ENCODE measurements at regions not wholly inside any gene's neighbourhood (a gene's known extent, or its start where the extent isn't known, plus 50 kb on each side); places are given as distances from the start of the nearest gene placed in this dataset.

DNA sequence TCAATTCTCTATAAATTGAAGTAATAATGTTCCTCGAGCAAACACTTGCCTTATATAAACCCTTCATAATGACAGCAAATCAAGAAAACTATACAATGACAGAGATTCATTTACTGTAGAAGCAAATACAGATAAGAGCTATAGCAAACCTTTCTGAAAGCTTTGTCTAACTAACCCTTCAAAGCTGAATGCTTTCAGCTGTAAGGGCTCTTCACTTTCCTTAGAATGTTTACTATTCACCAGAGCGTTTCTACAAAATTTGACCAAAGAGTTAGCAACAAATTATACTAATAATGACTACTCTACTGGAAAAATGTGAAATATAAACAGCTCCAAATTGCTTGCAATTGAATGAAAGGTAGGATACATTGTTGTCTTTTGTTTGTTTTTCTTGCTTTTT, 218.1 kb downstream of the SLITRK5 start (continued):
- TF ChIP-seq PPARD (CRISPR knock-in tag; IDR thresholded peaks at IDR 0.05): no peak

DNA sequence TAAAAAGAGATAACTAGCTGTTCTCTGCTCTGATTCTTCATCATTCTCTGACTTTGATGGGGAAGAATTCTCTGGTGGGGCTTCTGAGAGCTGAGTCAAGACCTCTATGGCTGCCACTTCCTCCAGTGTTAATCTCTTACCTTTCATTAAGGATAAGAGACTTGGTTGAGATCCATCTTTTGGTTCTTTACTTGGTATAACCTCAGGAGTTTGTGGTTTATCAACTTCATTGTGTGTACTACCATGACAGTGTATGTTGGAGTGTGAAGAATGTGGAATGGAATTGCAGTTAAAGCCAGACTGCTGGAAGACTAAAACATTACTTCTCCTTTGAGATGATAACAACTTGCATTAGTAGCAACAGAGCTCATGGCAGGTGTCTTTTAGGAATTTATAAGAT, 222.0 kb downstream of the SLITRK5 start:
- no peak for TF ChIP-seq IFI16 (CRISPR knock-in tag; IDR thresholded peaks at IDR 0.05)
- H3K79me2 ChIP-seq (ENCODE audit: control insufficient read depth, insufficient read depth, low read length): no peaks in the 10 kb centered on the region
- no TSS peak for BruUV-seq (replicated peaks)
- in situ Hi-C loops (cut with MboI) (no loop called here), intact Hi-C loops (cut with micrococcal nuclease) (no loop called here)
- no peaks in the 10 kb centered on the region for H4K20me1 ChIP-seq (replicated peaks; ENCODE audit: control insufficient read depth, insufficient read depth, low read length)
- H3K9me3 ChIP-seq (replicated peaks; ENCODE audit: control insufficient read depth, insufficient read depth, low read depth, low read length): no peaks in the 10 kb centered on the region
- H3K36me3 ChIP-seq (ENCODE audit: control insufficient read depth, insufficient read depth, low read length): no peaks in the 10 kb centered on the region
- ChIA-PET CTCF (ENCODE audit: low intra/inter-chr PET ratio) (no interaction called here), POLR2A (no interaction called here)
- no peak overlapping the region for H2AFZ ChIP-seq (ENCODE audit: low read depth, low read length)
- ATAC-seq (no peak), FAIRE-seq (no peak), DNase-seq (ENCODE audit: extremely low read depth in 1 of 4, low spot score in 3 of 4) (no peak)
- H3K9me1 ChIP-seq (ENCODE audit: control insufficient read depth, insufficient read depth, low read length): no peaks in the 10 kb centered on the region
- no peak overlapping the region for H3K27ac ChIP-seq (ENCODE audit: extremely low read depth, low read depth, low read length)
- no peaks in the 10 kb centered on the region for H3K27me3 ChIP-seq (ENCODE audit: control insufficient read depth in 2 of 2, insufficient read depth in 2 of 2, low read length in 2 of 2)
- H3K4me3 ChIP-seq: no peak overlapping the region
- no peak overlapping the region for H3K9ac ChIP-seq (ENCODE audit: insufficient read depth in 1 of 2, low read depth in 2 of 2, low read length in 2 of 2)
- no peaks in the 10 kb centered on the region for H3K4me1 ChIP-seq (replicated peaks in 1 of 2; ENCODE audit: control insufficient read depth in 2 of 2, insufficient read depth in 2 of 2, low read length in 2 of 2)
- no peak overlapping the region for H3K4me2 ChIP-seq (ENCODE audit: insufficient read depth, low read length)

DNA sequence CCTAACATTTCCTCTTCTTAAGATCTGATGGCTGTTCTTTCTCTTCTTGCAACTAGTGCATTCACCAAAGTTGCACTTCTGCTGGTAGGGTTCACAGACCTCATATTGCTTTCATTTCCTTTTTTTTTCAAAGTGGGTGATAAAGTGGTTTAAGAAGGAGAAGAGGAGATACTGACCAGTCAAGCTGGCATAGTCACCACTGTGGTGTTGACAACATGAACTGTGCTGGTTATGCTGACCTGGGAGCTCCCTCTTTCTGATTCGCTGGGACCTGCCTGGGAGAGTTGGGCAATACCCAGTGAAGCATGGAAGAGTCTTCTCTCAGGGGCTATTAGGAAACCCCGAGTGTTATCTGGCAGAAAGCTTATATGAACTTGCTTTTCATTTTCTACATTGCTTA, 222.9 kb downstream of the SLITRK5 start:
- in situ Hi-C loops (cut with MboI) (no loop called here), intact Hi-C loops (cut with micrococcal nuclease) (no loop called here)
- H3K27ac ChIP-seq (ENCODE audit: extremely low read depth, low read depth, low read length): no peak overlapping the region
- DNase-seq (ENCODE audit: extremely low read depth in 1 of 4, low spot score in 3 of 4) (no peak), ATAC-seq (no peak), FAIRE-seq (no peak)
- no peaks in the 10 kb centered on the region for H3K27me3 ChIP-seq (ENCODE audit: control insufficient read depth in 2 of 2, insufficient read depth in 2 of 2, low read length in 2 of 2)
- no peak overlapping the region for H3K9ac ChIP-seq (ENCODE audit: insufficient read depth in 1 of 2, low read depth in 2 of 2, low read length in 2 of 2)
- 0% methylated on average over 2 of the region's 2 CpGs for WGBS (ENCODE audit: insufficient coverage, low coverage, missing lambda C conversion rate)
- H4K20me1 ChIP-seq (replicated peaks; ENCODE audit: control insufficient read depth, insufficient read depth, low read length): no peaks in the 10 kb centered on the region
- no peaks in the 10 kb centered on the region for H3K4me1 ChIP-seq (replicated peaks in 1 of 2; ENCODE audit: control insufficient read depth in 2 of 2, insufficient read depth in 2 of 2, low read length in 2 of 2)
- ChIA-PET CTCF (ENCODE audit: low intra/inter-chr PET ratio) (no interaction called here), POLR2A (no interaction called here)
- H3K4me2 ChIP-seq (ENCODE audit: insufficient read depth, low read length): no peak overlapping the region
- no peak overlapping the region for H3K4me3 ChIP-seq
- no peaks in the 10 kb centered on the region for H3K79me2 ChIP-seq (ENCODE audit: control insufficient read depth, insufficient read depth, low read length)
- H3K9me1 ChIP-seq (ENCODE audit: control insufficient read depth, insufficient read depth, low read length): no peaks in the 10 kb centered on the region
- no peak overlapping the region for H2AFZ ChIP-seq (ENCODE audit: low read depth, low read length)
- H3K36me3 ChIP-seq (ENCODE audit: control insufficient read depth, insufficient read depth, low read length): no peaks in the 10 kb centered on the region
- no peaks in the 10 kb centered on the region for H3K9me3 ChIP-seq (replicated peaks; ENCODE audit: control insufficient read depth, insufficient read depth, low read depth, low read length)
- no peak for TF ChIP-seq GTF2E2 (tag; IDR thresholded peaks at IDR 0.05)
- BruUV-seq (replicated peaks): no TSS peak

Measured in K562 (cell line).